AG04450 (cell line): ENCODE measurements at regions not wholly inside any gene's neighbourhood (a gene's known extent, or its start where the extent isn't known, plus 50 kb on each side); places are given as distances from the start of the nearest gene placed in this dataset.

ENCODE experiments used
- CTCF ChIA-PET: fragments of 300-600, 350-600 bp; formaldehyde crosslinking; extraction: SDS; loops from one replicate; lab custom pipeline; 2022; ENCODE audit warnings: antibody characterized with exemption, inconsistent platforms; lab: Charles Lee
- POLR2A ChIA-PET: fragments of 350-600 bp; formaldehyde crosslinking; extraction: SDS; loops from one replicate; lab custom pipeline; 2021; ENCODE audit warnings: antibody characterized with exemption, inconsistent platforms; lab: Yijun Ruan, JAX
- DNase-seq: peaks from one replicate; pipeline ENCODE4 v3.0.0-alpha.2; 2011; ENCODE audit warnings: low read depth, low spot score
- H3K27ac ChIP-seq: one replicate; pipeline ENCODE4 v1.5.1; 2012; ENCODE audit warnings: low read depth, low read length, control low read depth
- H3K27me3 ChIP-seq: one replicate; pipeline ENCODE4 v1.6.0; 2012; ENCODE audit warnings: low read length; ENCODE audit not compliant: control insufficient read depth, insufficient read depth
- H3K4me3 ChIP-seq: 2 replicates; pipeline ENCODE4 v1.5.1; 2011; ENCODE audit warnings: mild to moderate bottlenecking, low read depth, low read length, control low read depth
- H3K9me3 ChIP-seq: 2 replicates; pipeline ENCODE4 v1.5.1; 2012; ENCODE audit warnings: low read length; ENCODE audit not compliant: control insufficient read depth, insufficient read depth
- CTCF ChIP-seq: IDR thresholded peaks from 2 replicates; pipeline ENCODE4 v1.5.1; 2011; ENCODE audit warnings: low read depth, low read length, control low read depth, inconsistent platforms

GRCh38 chr7:83882551-83882950, 233.6 kb upstream of the SEMA3E start:
- peaks cover 2% of the 10 kb centered on the region for H3K27me3 ChIP-seq
- no peaks in the 10 kb centered on the region for H3K9me3 ChIP-seq
- ChIA-PET POLR2A (no interaction called here), CTCF (no interaction called here)
- H3K4me3 ChIP-seq: no peak overlapping the region
- no peak for DNase-seq
- no peak overlapping the region for H3K27ac ChIP-seq
- no peak for TF ChIP-seq CTCF

DNA sequence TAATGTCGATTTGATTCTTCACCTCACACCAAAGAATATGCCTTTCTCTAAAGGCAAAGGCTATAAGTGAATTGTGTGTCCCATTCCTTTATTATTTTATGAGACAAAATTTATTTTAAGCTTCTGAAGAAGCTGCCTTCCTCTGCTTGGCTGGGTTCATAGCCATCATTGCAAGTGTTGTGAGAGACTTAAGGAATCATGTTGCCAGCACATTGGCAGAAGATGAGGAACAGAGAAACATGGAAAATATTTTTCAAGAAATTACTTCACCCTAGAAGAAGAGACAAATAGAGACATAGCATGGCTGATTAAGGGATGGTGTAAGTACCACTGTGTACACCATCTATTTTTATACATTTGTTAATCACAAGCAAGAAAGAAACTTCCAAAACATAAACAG, 230.1 kb upstream of the SEMA3E start:
- DNase-seq: no peak
- H3K4me3 ChIP-seq: no peak overlapping the region
- POLR2A ChIA-PET: no interaction called here
- no peak overlapping the region for H3K27ac ChIP-seq
- no peak for TF ChIP-seq CTCF
- H3K27me3 ChIP-seq: no peaks in the 10 kb centered on the region
- H3K9me3 ChIP-seq: no peaks in the 10 kb centered on the region
- CTCF ChIA-PET: no interaction called here

DNA sequence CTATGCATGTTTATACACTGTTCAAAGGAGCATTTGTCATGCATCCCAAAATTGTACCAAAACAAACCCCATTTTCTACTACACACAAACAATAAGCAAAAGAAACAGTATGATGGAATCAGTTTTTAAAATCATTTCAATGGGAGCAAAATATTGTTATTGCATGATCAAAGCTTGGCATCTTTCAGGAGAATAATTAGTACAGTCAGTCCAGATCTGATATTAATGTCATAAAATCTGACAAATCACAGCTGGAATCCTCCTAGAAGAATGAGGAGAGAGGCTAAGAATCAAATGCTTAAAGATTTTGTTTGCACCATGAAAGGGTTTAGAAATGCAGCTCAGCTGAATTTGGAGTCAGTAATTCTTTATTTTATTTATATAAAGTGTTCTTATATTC, 229.7 kb upstream of the SEMA3E start:
- no peaks in the 10 kb centered on the region for H3K9me3 ChIP-seq
- no peak overlapping the region for H3K4me3 ChIP-seq
- H3K27ac ChIP-seq: no peak overlapping the region
- H3K27me3 ChIP-seq: no peaks in the 10 kb centered on the region
- POLR2A ChIA-PET: no interaction called here
- CTCF ChIA-PET: no interaction called here
- TF ChIP-seq CTCF: no peak
- no peak for DNase-seq

GRCh38 chr7:83876593-83876992, 227.7 kb upstream of the SEMA3E start:
- TF ChIP-seq CTCF: no peak
- POLR2A ChIA-PET: no interaction called here

GRCh38 chr7:83873459-83873858, 224.5 kb upstream of the SEMA3E start:
- no peak for TF ChIP-seq CTCF
- Histone ChIP-seq H3K27me3 (no peaks in the 10 kb centered on the region), H3K9me3 (no peaks in the 10 kb centered on the region), H3K4me3 (no peak overlapping the region), H3K27ac (peak overlapping the region; percentile 0)
- CTCF ChIA-PET: no interaction called here
- POLR2A ChIA-PET: no interaction called here
- no peak for DNase-seq

More at GRCh38 chr7:83876593-83876992, 227.7 kb upstream of the SEMA3E start:
- CTCF ChIA-PET: no interaction called here
- no peak for DNase-seq
- H3K27me3 ChIP-seq: no peaks in the 10 kb centered on the region
- H3K9me3 ChIP-seq: no peaks in the 10 kb centered on the region
- no peak overlapping the region for H3K4me3 ChIP-seq
- H3K27ac ChIP-seq: no peak overlapping the region
